Neural crest cell (in vitro differentiated cells): ENCODE measurements at regions not wholly inside any gene's neighbourhood (a gene's known extent, or its start where the extent isn't known, plus 50 kb on each side); places are given as distances from the start of the nearest gene placed in this dataset.

ENCODE experiments used
- DNase-seq: peaks from one replicate; pipeline ENCODE4 v3.0.0; 2021; ENCODE audit warnings: low read depth, mixed read lengths, low spot score
- H3K27ac Mint-ChIP-seq: one replicate; pipeline ENCODE4 v1.8.0; 2021; ENCODE audit warnings: mild to moderate bottlenecking, mixed read lengths; ENCODE audit not compliant: unreplicated experiment
- H3K27me3 Mint-ChIP-seq: 2 replicates; pipeline ENCODE4 v1.8.0; 2021; ENCODE audit warnings: low read depth, mild to moderate bottlenecking, mixed read lengths
- H3K36me3 Mint-ChIP-seq: 2 replicates; pipeline ENCODE4 v1.8.0; 2021; ENCODE audit warnings: low read depth, mild to moderate bottlenecking, mixed read lengths
- H3K4me1 Mint-ChIP-seq: 2 replicates; pipeline ENCODE4 v1.8.0; 2021; ENCODE audit warnings: mixed read lengths
- H3K4me3 Mint-ChIP-seq: one replicate; pipeline ENCODE4 v1.8.0; 2021; ENCODE audit warnings: mild to moderate bottlenecking, mixed read lengths
- H3K9me3 Mint-ChIP-seq: 2 replicates; pipeline ENCODE4 v1.8.0; 2021; ENCODE audit warnings: mixed read lengths
- TF ChIP-seq, protein P1 (sequence below): fragments of 200-600 bp; sonication (generic); conservative IDR thresholded peaks from 2 replicates; pipeline ENCODE4 v1.5.0; 2021; ENCODE audit warnings: antibody characterized with exemption, mild to moderate bottlenecking

DNA sequence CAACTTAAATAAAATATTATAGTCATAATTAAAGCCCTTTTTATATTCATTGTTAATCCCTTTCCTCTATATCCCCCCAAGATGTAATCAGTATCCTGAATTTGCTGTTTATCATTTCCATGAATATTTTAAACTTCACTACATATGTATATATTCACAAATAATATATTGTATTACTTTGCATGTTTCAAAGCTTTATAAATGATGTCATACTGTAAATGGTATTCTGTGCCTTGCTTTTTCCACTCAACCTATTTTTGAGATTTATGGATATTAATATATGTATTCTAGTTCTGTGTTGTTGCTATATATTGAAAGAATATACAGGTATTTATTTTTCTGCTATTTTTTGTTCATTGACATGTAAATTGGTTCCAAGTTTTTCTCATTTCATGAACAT lies 173.1 kb downstream of the CCDC71L start:
- no peaks in the 10 kb centered on the region for H3K9me3 Mint-ChIP-seq
- H3K27ac Mint-ChIP-seq: no peak overlapping the region
- TF ChIP-seq, protein P1, sequence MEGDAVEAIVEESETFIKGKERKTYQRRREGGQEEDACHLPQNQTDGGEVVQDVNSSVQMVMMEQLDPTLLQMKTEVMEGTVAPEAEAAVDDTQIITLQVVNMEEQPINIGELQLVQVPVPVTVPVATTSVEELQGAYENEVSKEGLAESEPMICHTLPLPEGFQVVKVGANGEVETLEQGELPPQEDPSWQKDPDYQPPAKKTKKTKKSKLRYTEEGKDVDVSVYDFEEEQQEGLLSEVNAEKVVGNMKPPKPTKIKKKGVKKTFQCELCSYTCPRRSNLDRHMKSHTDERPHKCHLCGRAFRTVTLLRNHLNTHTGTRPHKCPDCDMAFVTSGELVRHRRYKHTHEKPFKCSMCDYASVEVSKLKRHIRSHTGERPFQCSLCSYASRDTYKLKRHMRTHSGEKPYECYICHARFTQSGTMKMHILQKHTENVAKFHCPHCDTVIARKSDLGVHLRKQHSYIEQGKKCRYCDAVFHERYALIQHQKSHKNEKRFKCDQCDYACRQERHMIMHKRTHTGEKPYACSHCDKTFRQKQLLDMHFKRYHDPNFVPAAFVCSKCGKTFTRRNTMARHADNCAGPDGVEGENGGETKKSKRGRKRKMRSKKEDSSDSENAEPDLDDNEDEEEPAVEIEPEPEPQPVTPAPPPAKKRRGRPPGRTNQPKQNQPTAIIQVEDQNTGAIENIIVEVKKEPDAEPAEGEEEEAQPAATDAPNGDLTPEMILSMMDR: no peak
- H3K27me3 Mint-ChIP-seq: no peaks in the 10 kb centered on the region
- H3K4me1 Mint-ChIP-seq: no peaks in the 10 kb centered on the region
- no peak overlapping the region for H3K4me3 Mint-ChIP-seq
- no peak for DNase-seq
- H3K36me3 Mint-ChIP-seq: no peaks in the 10 kb centered on the region

DNA sequence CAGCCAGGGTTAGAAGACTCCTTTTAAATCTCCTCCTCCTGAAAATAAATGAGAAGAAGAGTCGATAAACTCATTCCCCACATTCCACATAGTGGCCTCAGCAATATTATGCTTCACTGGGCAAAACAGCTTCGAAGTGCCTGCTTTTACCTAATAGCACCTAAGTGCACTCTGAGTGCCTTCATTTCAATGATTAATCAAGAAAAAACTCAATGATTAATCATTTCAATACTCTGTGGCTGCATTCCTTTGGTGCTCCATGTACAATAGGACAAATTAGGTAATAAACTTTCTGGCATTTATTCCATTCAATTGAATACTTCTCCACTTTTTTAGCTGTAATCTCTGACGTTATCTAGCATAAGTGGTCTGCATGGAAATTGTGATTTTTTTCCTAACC lies 174.6 kb downstream of the CCDC71L start:
- H3K4me1 Mint-ChIP-seq: no peaks in the 10 kb centered on the region
- no peaks in the 10 kb centered on the region for H3K36me3 Mint-ChIP-seq
- no peaks in the 10 kb centered on the region for H3K9me3 Mint-ChIP-seq
- TF ChIP-seq, protein P1: no peak
- DNase-seq: no peak
- no peak overlapping the region for H3K4me3 Mint-ChIP-seq
- no peak overlapping the region for H3K27ac Mint-ChIP-seq
- no peaks in the 10 kb centered on the region for H3K27me3 Mint-ChIP-seq

DNA sequence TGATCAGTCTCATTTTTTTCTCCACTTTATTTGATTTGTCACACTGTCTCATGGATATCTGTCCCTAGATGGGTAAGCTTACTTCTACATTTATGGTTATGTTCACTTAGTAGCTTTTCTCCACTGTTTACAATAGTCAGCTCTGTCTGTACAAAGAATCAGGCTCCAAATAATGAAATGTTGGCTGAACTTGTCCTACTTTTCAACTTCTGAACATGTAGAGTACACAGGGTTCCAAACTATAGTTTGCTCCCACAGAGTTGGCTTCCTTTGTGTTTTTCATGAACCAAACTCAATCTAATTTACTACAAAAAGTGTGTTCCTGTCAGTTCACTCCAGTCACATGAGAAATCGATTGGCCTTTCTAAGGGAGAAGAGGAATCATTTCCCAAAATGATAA lies 175.0 kb downstream of the CCDC71L start:
- Mint-ChIP-seq H3K27me3 (no peaks in the 10 kb centered on the region), H3K9me3 (no peaks in the 10 kb centered on the region), H3K27ac (no peak overlapping the region), H3K4me3 (no peak overlapping the region), H3K36me3 (no peaks in the 10 kb centered on the region), H3K4me1 (no peaks in the 10 kb centered on the region)
- TF ChIP-seq, protein P1: no peak
- no peak for DNase-seq

DNA sequence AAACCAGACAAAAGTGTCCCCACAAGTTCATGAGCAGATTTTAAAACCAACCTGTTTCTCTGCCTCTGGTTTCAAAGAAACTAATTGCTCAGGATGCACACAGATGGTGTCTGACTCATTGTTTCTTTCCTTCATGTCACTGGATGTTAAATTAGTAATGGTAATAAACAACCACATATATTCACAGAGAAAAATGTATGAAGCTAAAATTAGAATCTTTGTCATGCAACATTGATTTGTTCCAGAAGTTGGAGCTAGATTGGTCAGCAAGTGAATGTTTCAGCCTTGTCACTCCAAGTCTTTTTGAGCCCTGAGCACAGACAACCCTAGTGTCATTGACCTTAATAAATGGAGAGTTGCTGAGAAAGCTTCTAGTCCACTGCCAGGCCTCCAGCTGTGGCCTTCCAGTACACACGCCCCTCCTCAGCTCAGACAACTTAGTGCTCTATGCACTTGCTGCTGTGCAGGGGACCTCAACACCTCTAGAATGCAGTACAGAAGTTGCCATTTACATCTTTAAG lies 175.9 kb downstream of the CCDC71L start:
- TF ChIP-seq, protein P1: no peak
- no peaks in the 10 kb centered on the region for H3K27me3 Mint-ChIP-seq
- H3K4me1 Mint-ChIP-seq: no peaks in the 10 kb centered on the region
- no peaks in the 10 kb centered on the region for H3K9me3 Mint-ChIP-seq
- no peak overlapping the region for H3K4me3 Mint-ChIP-seq
- H3K36me3 Mint-ChIP-seq: no peaks in the 10 kb centered on the region
- no peak overlapping the region for H3K27ac Mint-ChIP-seq
- no peak for DNase-seq

DNA sequence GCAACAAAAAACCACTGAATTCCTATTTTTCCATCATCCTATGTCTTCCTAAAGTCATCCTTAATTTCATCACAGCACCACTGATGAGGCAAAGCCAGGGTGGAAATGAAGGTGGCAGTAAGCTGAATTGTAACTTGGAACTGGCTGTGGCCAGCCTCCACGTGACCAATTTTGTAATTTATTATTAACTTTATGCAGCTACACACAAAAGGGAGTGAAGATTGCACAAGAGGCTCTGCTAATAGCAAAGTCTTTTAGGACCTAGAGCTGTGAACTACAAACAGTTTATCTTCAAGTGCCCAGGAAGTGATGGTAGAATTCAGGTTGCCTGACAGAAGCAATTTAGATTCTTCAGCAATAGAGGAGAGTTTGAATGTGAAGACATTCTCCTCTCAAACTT lies 176.4 kb downstream of the CCDC71L start:
- TF ChIP-seq, protein P1: no peak
- no peaks in the 10 kb centered on the region for H3K4me1 Mint-ChIP-seq
- DNase-seq: no peak
- no peaks in the 10 kb centered on the region for H3K27me3 Mint-ChIP-seq
- no peaks in the 10 kb centered on the region for H3K36me3 Mint-ChIP-seq
- no peaks in the 10 kb centered on the region for H3K9me3 Mint-ChIP-seq
- no peak overlapping the region for H3K4me3 Mint-ChIP-seq
- H3K27ac Mint-ChIP-seq: no peak overlapping the region

DNA sequence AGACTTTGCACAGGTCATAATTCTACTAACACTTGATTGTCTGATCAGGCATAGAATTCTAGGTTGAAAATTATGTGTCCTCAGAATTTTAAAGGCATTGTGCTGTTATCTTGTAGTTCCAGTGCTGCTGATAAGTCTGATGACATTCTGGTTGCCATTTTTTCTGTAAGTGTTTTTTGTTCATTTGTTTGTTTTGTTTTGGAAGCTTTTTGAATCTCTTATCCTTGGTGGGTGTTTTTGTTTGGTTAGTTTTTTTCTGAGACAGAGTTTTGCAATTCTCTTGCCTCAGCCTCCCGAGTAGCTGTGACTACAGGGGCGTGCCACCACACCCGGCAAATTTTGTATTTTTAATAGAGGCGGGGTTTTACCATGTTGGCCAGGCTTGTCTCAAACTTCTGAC lies 178.9 kb downstream of the CCDC71L start:
- Mint-ChIP-seq H3K27me3 (no peaks in the 10 kb centered on the region), H3K4me3 (no peak overlapping the region), H3K9me3 (no peaks in the 10 kb centered on the region), H3K27ac (no peak overlapping the region), H3K36me3 (no peaks in the 10 kb centered on the region), H3K4me1 (no peaks in the 10 kb centered on the region)
- no peak for DNase-seq
- TF ChIP-seq, protein P1: no peak
